HG03196 (cell line): ENCODE measurements at regions not wholly inside any gene's neighbourhood (a gene's known extent, or its start where the extent isn't known, plus 50 kb on each side); places are given as distances from the start of the nearest gene placed in this dataset.

ENCODE experiments used
- ATAC-seq: cut with Tn5 transposase; IDR thresholded peaks from one replicate; pipeline ENCODE4 v1.9.1; 2021; ENCODE audit not compliant: unreplicated experiment

- no peak for ATAC-seq
Observed at GRCh38 chr12:102540815-102541385, 60.5 kb upstream of the IGF1 start.

GRCh38 chr12:102539651-102540553 is 59.5 kb upstream of the IGF1 start:
- ATAC-seq = no peak

GRCh38 chr12:102535306-102535705 is 54.9 kb upstream of the IGF1 start:
- ATAC-seq = no peak

- no peak for ATAC-seq
Observed at GRCh38 chr12:102534899-102535298, 54.5 kb upstream of the IGF1 start.

GRCh38 chr12:102533483-102534215 is 53.3 kb upstream of the IGF1 start:
- ATAC-seq = no peak
